Caki2 (cell line): ENCODE measurements at regions not wholly inside any gene's neighbourhood (a gene's known extent, or its start where the extent isn't known, plus 50 kb on each side); places are given as distances from the start of the nearest gene placed in this dataset.
"Not testable (repeated sequence)": the region's sequence is repeated elsewhere in the genome, so short reads cannot be mapped to it uniquely, and the experiment has no call there.

Experiments used
- DNase-seq: peaks from one replicate; pipeline ENCODE4 v3.0.0-alpha.2; 2015; ENCODE audit warnings: low read depth
- in situ Hi-C: cut with HindIII; loops from 2 replicates; pipeline ENCODE4 v1.10.0; 2016; ENCODE audit warnings: low sequenced_read_pairs, low pct_unique_long_range_greater_than_20kb, mixed read lengths

DNA sequence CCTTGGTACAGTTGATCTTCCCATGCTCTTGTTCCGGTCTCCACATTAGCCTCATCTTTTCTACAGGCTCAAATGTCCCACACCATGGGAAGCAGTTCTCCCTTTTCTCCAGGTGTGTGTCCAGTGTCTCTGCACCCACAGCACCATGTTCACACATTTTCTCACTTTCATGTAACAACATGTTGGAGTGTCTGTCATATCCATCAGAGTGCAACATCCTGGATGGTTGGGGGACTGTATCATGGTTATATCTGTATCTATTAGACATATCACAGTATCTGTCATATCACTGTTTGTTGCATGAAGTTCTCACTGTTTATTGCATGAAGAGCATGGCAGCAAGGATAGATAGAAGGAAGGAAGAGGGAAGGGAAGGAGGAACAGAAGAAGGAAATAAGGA, 635.6 kb downstream of the EPM2A start:
- DNase-seq, result no peak
- in situ Hi-C loops, result no loop called here

DNA sequence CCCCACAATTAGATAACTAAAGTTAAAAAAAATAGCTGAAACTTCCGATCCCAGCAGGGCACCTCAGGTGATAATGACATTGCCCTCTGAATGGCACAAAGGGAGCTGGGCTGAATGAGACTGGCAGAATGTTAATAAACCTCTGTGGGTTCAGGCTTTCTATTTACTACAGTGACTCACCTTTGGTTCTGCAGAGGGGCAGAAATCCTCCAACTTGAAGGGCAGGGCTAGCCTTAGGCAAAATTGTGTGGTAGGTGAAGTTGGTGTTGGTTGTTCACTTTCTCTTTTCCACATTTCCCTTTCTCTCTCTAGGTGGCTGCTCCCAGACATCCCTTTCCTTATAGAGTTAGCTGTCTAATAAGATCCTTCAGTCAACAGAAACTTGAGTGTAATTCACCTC, 625.2 kb downstream of the EPM2A start:
- in situ Hi-C loops, result no loop called here
- no peak for DNase-seq

DNA sequence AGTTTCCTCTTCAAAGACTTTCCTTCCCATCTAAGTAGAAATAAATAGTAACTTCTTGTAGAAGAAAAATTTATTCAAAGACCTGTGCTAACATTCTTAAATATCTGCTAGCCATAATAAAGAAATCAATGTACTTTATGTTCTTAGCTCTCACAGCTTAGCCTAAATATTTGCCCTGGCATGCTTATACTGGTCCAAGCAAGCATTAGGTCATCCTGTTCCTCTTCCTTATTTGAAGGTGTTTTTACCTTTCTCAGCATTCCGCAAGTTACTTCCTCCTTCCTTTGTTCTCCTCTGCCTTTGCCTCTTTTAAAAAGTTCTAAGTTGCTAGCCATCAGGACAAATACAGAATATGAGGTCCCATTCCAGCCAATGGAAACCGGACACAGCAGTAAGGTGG, 623.9 kb downstream of the EPM2A start:
- DNase-seq, in situ Hi-C loops: not testable (repeated sequence)

DNA sequence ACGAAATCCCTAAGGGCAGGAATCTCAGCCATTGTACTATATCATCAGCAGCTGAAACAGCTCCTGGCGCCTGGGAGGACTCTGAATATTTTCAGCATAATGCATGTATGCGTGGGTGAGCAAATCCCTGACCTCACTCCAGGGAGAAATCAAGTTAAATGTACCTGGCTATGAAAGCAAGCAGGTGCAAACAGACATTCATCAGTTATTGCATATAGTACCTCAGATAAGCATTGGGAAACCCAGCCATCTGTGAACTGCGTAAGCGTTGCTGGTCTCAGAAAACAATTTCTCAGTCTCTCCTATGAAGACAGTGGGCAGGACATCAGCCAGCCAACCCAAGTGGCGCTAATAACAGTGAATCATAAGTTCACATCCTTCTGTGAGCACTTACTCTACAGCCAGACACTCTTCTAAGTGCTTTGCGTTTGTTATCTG, 622.6 kb downstream of the EPM2A start:
- in situ Hi-C loops, result no loop called here
- no peak for DNase-seq

DNA sequence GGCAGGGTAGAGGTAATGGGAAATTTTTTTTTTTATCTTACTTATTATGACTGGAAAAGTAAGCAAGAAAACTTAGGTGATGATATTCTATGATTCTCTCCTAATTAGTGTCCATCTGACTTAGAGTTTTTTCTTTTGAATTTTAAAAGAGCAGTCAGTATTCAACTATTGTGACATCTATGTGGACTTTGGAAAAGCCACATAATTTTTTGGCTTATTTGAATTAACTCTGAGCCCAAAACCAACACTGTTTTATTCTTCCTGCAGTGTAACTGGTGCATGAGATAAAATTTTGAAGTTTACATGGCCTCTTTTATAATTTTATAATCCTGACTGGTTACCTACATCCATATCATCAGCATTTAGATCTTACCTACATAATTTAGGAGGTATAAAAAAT, 619.7 kb downstream of the EPM2A start:
- no peak for DNase-seq
- in situ Hi-C loops, result no loop called here

DNA sequence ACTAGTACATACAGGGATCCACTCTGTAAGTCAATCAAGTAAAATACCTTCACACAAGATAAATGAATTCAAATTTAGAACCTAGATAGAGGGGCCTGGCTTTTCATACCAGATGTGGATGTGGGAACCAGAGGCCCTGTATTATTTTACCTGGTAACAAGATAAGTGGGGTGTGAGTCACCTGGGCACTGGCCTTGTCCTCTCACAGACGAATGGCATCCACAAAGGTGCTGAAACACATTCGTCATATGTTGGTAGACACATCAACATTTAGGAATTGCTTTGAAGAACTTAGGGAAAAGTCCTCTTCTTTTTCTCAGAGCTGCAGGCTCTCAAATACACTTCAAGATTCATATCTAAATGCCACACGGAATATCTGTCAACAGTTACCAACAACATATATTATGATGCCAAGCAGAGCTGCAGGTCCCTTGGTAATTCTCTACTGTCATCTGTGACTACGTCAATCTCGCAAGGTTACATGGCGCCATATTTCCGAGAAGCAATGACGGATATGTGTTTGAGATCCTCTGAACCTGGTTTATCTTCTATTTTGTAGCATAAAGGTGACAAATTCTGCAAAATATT, 618.6 kb downstream of the EPM2A start:
- DNase-seq, result no peak
- in situ Hi-C loops, result no loop called here

DNA sequence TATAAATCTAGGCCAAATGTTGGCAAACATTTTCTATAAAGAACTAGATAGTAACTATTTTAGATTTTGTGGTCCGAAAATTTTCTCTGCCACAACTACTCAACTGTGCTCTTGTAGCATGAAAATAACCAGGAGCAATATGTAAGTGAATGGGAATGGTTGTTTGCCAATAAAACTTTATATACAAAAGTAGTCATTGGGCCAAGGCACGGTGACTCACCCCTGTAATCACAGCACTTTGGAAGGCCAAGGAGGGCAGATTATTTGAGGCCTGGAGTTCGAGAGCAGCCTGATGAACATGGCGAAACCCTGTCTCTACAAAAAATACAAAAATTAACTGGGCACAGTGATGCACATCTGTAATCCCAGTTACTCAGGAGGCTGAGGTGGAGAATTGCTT, 617.1 kb downstream of the EPM2A start:
- in situ Hi-C loops, result no loop called here

DNA sequence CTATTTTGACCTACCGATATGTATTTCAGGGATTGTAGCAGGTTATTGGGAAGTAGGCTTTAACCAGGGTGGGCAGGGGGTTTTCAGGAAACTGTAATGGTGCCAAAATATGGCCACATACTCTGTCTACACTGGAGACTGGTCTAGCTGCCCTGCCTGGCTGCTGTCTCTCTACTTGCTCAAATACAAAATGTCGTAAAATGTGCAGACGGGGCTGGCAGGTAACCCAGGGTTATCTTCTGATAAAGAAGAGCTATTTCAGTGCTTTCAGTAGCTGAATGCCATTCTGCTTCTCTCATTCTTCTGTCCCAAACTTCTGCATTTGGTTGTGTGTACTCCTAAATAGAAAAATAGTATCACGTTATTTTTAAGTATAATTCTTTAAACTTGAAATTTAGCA, 616.2 kb downstream of the EPM2A start:
- in situ Hi-C loops, result no loop called here

More for the DNA sequence above, 617.1 kb downstream of the EPM2A start:
- no peak for DNase-seq

DNA sequence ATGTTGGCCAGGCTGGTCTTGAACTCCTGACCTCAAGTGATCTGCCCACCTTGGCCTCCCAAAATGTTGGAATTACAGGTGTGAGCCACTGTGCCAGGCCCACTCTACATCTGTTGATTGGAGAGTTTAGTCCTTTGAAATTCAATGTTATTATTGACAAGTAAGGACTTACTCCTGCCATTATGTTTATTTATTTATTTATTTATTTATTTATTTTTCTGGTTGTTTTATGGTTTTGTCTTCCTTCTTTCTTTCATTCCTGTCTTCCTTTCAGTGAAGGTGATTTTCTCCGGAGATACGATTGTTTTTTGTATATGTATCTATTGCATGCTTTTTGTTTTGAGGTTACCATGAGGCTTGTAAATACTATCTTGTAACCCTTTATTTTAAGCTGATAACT, 602.6 kb downstream of the EPM2A start:
- in situ Hi-C loops, result no loop called here
- DNase-seq, result no peak

More for the DNA sequence above, 616.2 kb downstream of the EPM2A start:
- DNase-seq, result no peak

DNA sequence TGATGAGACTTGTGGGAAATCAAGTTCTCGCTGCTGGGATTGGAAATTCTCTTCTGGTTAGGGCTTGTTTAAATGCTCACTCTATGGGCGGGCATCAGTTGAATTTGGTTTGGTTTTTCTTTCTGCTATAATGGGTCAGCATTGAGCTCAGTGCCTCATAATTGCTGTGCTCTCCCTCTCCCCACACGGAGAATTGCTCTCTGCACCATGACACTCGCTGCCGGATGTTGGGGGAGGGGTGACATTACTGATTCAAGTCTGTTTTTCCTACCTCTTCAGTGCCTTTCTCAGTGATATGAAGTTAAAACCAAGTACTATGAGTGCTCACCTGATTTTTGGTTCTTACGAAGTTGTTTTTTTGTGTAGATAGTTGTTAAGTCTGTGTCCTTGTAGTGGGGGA, 599.6 kb downstream of the EPM2A start:
- DNase-seq, result no peak
- in situ Hi-C loops, result no loop called here

DNA sequence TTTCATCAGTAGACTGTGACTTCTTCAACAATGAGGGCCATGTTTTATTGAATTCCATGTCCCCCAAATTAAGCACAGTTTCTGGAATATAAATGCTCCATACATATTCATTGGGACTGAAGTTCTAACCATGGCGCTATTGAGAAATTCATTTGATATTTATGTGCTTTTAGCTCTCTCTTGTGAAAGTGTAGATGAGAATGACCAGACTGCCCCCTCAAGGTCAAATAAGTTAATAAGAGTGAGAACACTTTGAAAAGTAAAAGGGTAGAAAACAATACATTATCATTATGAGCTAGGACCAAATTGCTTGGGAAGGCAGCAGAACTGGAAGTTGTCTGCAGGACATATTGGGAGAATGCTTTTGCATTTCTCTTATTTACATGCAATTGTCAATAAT, 597.9 kb downstream of the EPM2A start:
- no peak for DNase-seq
- in situ Hi-C loops, result no loop called here

DNA sequence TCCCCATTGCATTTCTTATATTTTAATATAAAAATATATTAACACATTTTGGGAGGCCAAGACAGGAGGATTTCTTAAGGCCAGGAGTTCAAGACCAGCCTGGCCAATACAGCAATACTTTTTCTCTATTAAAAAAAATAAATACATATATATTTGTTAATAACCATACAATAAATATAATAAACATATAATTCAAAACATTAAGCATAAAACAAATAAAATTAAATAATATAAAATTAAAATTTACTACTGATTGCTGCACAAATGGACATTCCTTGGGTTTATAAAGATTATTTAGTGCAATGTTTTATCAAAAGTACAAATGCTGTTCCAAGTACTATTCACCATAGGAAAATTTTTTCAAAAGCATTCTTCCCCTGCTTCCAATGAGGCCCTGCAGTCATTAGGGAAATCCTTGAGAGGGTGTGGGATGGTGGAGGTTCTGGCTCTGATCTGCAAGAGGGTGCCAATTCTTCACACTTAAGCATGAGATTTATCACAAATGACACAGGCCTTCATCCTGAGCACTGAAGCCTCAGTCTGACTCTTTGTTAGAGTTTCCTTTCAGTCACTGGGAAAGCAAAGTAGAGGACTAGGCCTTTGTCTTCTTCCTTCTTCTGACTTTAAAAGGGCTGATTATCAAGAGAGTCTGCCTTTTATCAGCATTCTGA, 596.7 kb downstream of the EPM2A start:
- no peak for DNase-seq
- in situ Hi-C loops, result no loop called here

DNA sequence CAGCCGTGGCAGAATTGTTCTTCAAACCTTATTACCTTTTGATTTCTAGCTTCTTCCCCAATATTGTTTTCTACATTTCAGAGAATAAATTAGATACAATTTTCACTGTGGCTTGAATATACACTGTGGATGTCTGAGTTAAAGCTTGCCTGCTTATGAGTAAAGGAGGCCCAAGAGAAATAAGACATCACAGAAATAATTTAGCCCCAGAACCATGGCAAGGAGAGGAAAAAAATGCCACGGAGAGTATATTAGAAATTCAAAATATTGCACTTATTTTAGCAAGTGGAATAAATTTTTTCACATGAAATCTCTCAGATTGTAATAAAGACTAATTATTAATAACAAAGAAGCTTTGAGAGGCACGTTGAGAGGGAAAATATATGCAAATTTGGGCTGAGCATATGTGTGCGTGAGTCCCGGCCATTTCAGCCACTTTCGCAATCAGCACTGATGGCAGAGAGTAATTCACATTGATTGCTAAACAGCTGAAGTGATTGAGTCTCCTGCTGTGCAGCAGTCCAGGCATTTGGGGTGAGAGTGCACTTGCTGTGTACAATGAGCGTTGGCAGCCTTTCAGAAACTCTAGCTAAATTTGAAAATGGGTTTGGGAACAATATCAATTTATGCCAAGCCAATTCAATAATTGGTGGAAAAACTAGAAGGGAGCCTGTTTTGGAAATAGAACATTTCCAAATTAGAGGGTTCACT, 596.0 kb downstream of the EPM2A start:
- no peak for DNase-seq
- in situ Hi-C loops, result no loop called here

DNA sequence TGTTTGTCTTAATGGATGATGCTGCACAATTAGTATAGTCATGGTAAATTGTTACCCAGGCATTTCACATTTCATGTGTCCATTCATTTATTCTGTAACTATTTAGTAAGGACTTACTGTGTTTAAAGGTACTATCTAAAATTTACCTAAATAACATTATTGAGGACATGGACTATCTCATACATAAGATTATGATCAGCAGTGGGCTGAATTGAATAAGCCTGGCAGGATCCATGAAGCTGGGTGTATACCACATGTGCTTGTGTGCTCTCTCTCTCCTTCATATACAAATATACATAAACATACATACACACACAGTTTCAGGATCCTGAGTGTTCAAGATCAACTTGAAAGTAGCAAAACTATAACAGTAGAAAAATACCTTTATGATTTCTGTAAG, 595.4 kb downstream of the EPM2A start:
- in situ Hi-C loops, result no loop called here
- DNase-seq, result no peak

DNA sequence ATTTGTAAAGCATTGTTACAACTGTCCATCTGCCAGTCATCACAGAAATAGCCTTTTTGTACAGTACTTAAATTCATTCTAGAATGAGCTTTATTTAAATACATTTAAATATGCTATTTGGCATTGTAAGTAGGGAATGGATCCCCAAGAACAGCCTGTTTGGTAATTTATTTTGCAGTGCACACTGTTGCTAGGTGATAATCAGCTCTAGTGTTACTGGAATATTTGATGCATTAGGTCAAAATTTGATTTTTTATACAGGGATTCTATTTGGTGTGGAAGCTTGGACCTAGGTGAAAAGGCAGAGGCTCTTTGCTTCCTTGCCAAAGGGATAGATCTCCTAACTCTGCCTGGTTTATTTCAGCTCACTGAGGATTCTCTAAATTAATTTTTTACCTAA, 593.7 kb downstream of the EPM2A start:
- in situ Hi-C loops, result no loop called here
- no peak for DNase-seq

DNA sequence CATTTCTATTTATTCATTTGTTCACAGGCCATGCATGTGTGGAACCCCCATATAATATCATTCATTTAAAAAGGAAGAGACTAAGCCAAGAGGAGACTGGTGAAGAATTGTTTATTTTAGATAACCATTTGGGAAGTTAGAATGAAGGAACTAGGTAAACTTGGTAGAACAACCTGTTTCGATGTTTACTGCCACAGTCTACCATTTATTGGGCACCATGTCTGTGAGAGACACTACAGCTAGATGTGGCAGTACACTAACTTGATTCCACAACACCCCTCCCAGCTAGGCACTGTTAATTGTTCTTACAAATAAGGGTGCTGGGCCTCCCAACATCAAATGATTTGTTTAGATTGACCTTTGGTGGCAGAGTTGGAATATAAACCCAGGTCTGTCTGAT, 592.4 kb downstream of the EPM2A start:
- in situ Hi-C loops, result no loop called here
- DNase-seq, result no peak

DNA sequence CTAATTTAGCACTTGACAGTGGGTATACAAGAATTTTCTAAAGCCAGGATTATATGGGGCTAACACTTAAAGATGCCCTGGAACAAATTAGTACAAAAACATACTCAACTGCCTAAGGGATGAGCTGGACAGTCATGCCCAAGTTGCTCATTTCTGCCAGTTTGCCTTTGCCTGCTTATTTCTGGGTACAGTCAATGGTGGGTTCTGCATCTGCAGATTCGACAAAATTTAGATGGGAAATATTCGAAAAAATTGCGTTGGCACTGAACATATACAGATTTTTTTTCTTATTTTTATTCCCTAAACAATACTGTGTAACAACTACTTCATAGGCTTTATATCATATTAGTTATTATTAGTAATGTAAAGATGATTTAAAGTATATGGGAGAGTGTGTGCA, 591.9 kb downstream of the EPM2A start:
- in situ Hi-C loops, result no loop called here
- no peak for DNase-seq

DNA sequence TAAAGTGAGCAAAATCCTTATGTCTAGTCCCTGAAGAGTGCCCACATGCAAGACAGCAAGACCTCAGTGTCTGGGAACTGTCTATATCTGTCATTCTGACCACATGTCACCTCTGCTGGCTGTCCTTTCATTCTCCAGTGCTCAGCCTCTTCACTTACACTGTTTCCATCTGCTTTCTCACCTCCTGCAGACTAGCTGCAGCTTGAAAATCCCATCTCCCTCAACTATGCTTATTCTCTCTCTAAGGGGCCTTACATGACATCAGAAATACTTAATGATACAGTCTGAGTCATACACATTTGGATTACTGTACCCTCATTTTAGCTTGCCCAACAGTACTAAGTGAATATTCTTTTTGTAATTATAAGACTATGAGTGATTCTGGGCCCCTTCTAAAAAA, 587.8 kb downstream of the EPM2A start:
- no peak for DNase-seq
- in situ Hi-C loops, result no loop called here

DNA sequence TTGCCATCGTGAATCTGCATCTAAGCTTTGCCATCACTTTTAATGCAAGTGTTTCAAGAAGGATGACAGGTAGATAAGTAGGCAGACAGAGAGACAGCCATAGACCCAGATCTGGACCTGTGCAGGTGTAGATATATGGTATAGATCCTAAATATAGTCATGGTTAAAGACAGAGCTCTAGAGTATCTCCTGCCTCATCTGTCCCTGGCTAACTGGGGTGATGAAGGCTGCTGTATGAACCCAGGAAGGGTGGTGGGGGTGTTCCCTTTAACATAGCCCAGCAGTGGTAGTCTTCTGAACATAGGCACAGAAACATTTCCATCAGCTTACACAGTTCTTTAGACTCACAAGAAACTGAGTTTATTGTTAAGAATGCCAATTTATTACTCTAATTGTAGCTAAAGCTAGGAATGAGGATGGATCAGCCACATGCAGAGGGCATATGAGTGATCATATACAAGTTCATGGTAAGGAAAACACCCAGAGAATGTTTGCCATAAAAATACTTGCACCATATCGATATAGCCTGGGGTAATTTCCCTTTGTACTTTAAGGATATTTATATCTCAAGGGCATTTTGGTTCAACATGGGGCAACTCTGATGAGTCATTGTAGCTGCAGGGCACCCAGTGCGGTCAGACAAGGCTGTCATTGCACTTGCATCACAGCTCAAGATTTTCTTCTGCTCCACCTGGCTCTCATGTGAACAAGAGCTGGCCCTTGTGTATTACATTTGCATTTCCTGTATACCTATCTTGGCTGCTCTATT, 587.2 kb downstream of the EPM2A start:
- in situ Hi-C loops, result no loop called here
- peak; percentile 30 for DNase-seq
